SU-DHL-6 (cell line): ENCODE measurements at regions not wholly inside any gene's neighbourhood (a gene's known extent, or its start where the extent isn't known, plus 50 kb on each side); places are given as distances from the start of the nearest gene placed in this dataset.

Experiments used
- H2AFZ ChIP-seq: fragments of 200-600 bp; sonication (generic); 2 replicates; pipeline ENCODE4 v1.6.1; 2014; ENCODE audit warnings: low read depth, mild to moderate bottlenecking, moderate library complexity, mixed read lengths, antibody characterized with exemption, low read length; ENCODE audit not compliant: severe bottlenecking
- H3F3A ChIP-seq: fragments of 200-600 bp; shearing (Covaris generic); 2 replicates; pipeline ENCODE4 v1.6.0; 2016; ENCODE audit warnings: antibody characterized with exemption, mild to moderate bottlenecking; ENCODE audit not compliant: insufficient read depth
- H3K27ac ChIP-seq: fragments of 200-600 bp; sonication (generic); 2 replicates; pipeline ENCODE4 v1.5.1; 2016; ENCODE audit warnings: low read depth, mild to moderate bottlenecking, low read length, moderate library complexity, mixed read lengths
- H3K27me3 ChIP-seq: fragments of 200-600 bp; sonication (generic), shearing (Covaris generic); 2 replicates; pipeline ENCODE4 v1.6.0; 2014; ENCODE audit warnings: mild to moderate bottlenecking, low read length
- H3K36me3 ChIP-seq: fragments of 200-600 bp; sonication (generic); 2 replicates; pipeline ENCODE4 v1.6.1; 2014; ENCODE audit warnings: mild to moderate bottlenecking, low read length, mixed read lengths
- H3K4me2 ChIP-seq: fragments of 300-600, 200-600 bp; shearing (Covaris generic), sonication (generic); 2 replicates; pipeline ENCODE4 v1.6.0; 2014; ENCODE audit warnings: low read length, low read depth, mild to moderate bottlenecking; ENCODE audit not compliant: poor library complexity, severe bottlenecking
- H3K4me3 ChIP-seq: fragments of 200-600 bp; sonication (generic); 2 replicates; pipeline ENCODE4 v1.5.1; 2014; ENCODE audit warnings: antibody characterized with exemption, low read length, mild to moderate bottlenecking, mixed read lengths; ENCODE audit not compliant: insufficient read depth, poor library complexity, severe bottlenecking
- H3K79me2 ChIP-seq: fragments of 200-600 bp; sonication (generic); 2 replicates; pipeline ENCODE4 v1.6.1; 2014; ENCODE audit warnings: mild to moderate bottlenecking, low read length, moderate library complexity; ENCODE audit not compliant: insufficient read depth
- H3K9ac ChIP-seq: fragments of 200-600 bp; sonication (generic); 2 replicates; pipeline ENCODE4 v1.7.0; 2014; ENCODE audit warnings: mild to moderate bottlenecking, low read length
- H3K9me2 ChIP-seq: fragments of 200-600 bp; sonication (generic); replicated peaks from 2 replicates; pipeline ENCODE4 v1.6.1; 2014; ENCODE audit warnings: low read length; ENCODE audit not compliant: insufficient read depth
- H3K9me3 ChIP-seq: fragments of 200-600 bp; sonication (generic); 2 replicates; pipeline ENCODE4 v1.6.1; 2014; ENCODE audit warnings: low read length, mixed read lengths; ENCODE audit not compliant: insufficient read depth
- H4K20me1 ChIP-seq: fragments of 200-600 bp; sonication (generic); 2 replicates; pipeline ENCODE4 v1.6.1; 2014; ENCODE audit warnings: low read depth, mild to moderate bottlenecking, antibody characterized with exemption, low read length, moderate library complexity, mixed read lengths
- EZH2phosphoT487 ChIP-seq: fragments of 200-600 bp; sonication (generic), shearing (Covaris generic); conservative IDR thresholded peaks from 2 replicates; pipeline ENCODE4 v1.6.1; 2018; ENCODE audit warnings: mild to moderate bottlenecking, antibody characterized with exemption, low read length, moderate library complexity, mixed read lengths
- TF ChIP-seq, protein P1 (sequence below): fragments of 200-600 bp; sonication (generic); IDR thresholded peaks from one replicate; pipeline ENCODE4 v1.5.1; 2017; ENCODE audit warnings: antibody characterized with exemption, mild to moderate bottlenecking, low read length, moderate library complexity; ENCODE audit not compliant: insufficient read depth, poor library complexity, severe bottlenecking

DNA sequence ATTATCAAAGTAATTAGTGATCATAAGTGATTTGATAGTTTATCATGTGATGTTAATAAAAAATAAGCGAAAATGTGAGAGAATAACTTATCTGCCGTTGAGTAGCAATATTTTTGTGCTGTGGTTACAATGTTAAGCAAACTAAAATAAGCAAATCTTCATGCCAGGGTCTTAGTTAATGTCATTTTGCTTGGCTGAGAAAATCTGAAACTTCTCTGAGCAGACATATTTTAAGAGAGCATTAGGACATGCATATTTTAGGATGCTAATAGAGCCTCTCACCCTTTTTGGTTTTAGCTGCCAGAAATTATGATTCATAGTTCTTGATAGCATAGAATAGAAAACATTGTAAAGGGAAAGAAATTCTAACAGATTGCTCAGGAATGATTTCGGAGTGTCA lies 233.5 kb upstream of the ZEB2 start:
- Histone ChIP-seq H4K20me1 (no peaks in the 10 kb centered on the region), H3K27ac (no peak overlapping the region), H3K9me2 (no peaks in the 10 kb centered on the region), H3K36me3 (no peaks in the 10 kb centered on the region), H3K79me2 (no peaks in the 10 kb centered on the region), H3K4me3 (no peak overlapping the region), H3K4me2 (no peak overlapping the region), H2AFZ (no peak overlapping the region), H3K9me3 (no peaks in the 10 kb centered on the region), H3K27me3 (no peaks in the 10 kb centered on the region), H3K9ac (no peak overlapping the region), H3F3A (no peaks in the 10 kb centered on the region)
- TF ChIP-seq EZH2phosphoT487, result no peak
- TF ChIP-seq, protein P1, sequence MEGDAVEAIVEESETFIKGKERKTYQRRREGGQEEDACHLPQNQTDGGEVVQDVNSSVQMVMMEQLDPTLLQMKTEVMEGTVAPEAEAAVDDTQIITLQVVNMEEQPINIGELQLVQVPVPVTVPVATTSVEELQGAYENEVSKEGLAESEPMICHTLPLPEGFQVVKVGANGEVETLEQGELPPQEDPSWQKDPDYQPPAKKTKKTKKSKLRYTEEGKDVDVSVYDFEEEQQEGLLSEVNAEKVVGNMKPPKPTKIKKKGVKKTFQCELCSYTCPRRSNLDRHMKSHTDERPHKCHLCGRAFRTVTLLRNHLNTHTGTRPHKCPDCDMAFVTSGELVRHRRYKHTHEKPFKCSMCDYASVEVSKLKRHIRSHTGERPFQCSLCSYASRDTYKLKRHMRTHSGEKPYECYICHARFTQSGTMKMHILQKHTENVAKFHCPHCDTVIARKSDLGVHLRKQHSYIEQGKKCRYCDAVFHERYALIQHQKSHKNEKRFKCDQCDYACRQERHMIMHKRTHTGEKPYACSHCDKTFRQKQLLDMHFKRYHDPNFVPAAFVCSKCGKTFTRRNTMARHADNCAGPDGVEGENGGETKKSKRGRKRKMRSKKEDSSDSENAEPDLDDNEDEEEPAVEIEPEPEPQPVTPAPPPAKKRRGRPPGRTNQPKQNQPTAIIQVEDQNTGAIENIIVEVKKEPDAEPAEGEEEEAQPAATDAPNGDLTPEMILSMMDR, result no peak

DNA sequence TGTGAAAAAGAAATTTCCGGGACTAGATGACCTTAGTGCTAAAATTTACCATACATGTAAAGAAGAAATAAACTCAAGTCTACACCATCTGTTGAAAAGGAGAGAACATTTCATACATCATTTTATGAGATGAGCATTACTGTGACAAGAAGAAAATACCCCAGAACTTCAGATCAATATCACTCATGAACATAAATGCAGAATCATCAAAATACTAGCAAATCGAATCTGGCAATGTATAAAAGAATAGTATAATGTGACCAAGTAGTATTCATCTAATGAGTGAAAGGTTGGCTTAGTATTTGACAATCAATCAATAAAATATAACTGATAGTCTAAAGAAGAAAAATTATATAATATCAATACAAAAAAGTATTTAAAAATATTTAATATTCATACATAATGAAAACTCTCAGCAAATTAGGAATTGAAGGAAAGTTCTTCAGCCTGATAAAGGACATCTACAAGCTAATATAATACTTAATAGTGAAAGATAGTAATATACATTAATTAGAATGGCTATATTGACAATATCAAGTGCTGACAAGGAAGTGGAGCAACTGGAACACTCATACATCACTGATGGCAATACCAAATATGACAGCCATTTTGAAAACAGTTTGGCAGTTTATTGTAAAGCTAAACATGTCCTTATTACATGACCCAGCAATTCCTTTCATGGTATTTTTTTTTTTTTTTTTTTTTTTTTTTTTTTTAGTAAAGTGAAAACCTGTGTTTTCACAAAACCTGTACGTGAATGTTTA lies 231.4 kb upstream of the ZEB2 start:
- H3K9ac ChIP-seq, result no peak overlapping the region
- no peaks in the 10 kb centered on the region for H3K79me2 ChIP-seq
- no peaks in the 10 kb centered on the region for H3K27me3 ChIP-seq
- H3K4me3 ChIP-seq, result no peak overlapping the region
- H3K9me3 ChIP-seq, result no peaks in the 10 kb centered on the region
- H2AFZ ChIP-seq, result no peak overlapping the region
- H3K27ac ChIP-seq, result no peak overlapping the region
- TF ChIP-seq, protein P1, result no peak
- TF ChIP-seq EZH2phosphoT487, result no peak
- no peaks in the 10 kb centered on the region for H3K9me2 ChIP-seq
- H4K20me1 ChIP-seq, result no peaks in the 10 kb centered on the region
- no peak overlapping the region for H3K4me2 ChIP-seq
- no peaks in the 10 kb centered on the region for H3F3A ChIP-seq
- no peaks in the 10 kb centered on the region for H3K36me3 ChIP-seq

DNA sequence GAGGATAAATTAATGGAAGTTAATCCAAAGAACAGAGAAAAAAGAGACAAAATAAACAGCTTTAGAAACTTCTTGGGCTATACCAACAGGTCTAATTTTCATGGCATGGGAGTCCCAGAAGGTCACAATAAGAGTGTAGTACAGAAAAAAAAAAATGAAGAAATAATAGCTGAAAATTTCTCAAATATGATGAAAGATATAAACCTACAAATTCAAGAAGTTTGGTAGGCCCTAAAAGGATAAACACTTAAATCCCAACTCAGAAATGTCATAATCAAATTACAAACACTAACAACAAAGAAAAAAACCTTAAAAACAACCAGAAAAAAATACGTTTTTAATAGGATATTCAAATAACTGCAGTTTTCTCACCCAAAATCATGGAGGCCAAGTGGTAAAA lies 229.3 kb upstream of the ZEB2 start:
- Histone ChIP-seq H3K36me3 (no peaks in the 10 kb centered on the region), H4K20me1 (no peaks in the 10 kb centered on the region)
- TF ChIP-seq, protein P1, result no peak
- no peak for TF ChIP-seq EZH2phosphoT487

More for the DNA sequence above, 229.3 kb upstream of the ZEB2 start:
- Histone ChIP-seq H3K9ac (no peak overlapping the region), H2AFZ (no peak overlapping the region), H3F3A (no peaks in the 10 kb centered on the region), H3K79me2 (no peaks in the 10 kb centered on the region), H3K4me2 (no peak overlapping the region), H3K9me3 (no peaks in the 10 kb centered on the region), H3K27me3 (no peaks in the 10 kb centered on the region), H3K4me3 (no peak overlapping the region), H3K9me2 (no peaks in the 10 kb centered on the region), H3K27ac (no peak overlapping the region)
